Uterus (tissue), 3 donors: ENCODE measurements at regions not wholly inside any gene's neighbourhood (a gene's known extent, or its start where the extent isn't known, plus 50 kb on each side); places are given as distances from the start of the nearest gene placed in this dataset.

Source experiments
- DNase-seq, 2 donors: peaks; one replicate each; pipeline ENCODE4 v3.0.0-alpha.2; 2019 to 2020
- H3K27ac ChIP-seq, 2 donors: fragments of 200-600 bp; sonication (generic); 1 replicate in 1 of 2; 2 replicates in 1 of 2; pipeline ENCODE4 v1.5.1; 2016 to 2018
- H3K27me3 ChIP-seq, 2 donors: fragments of 200-600 bp; sonication (generic); one replicate each; pipeline ENCODE4 v1.5.1; 2018 to 2019; ENCODE audit warnings: control low read depth in 1 of 2
- H3K36me3 ChIP-seq, 2 donors: fragments of 200-600 bp; sonication (generic); one replicate each; pipeline ENCODE4 v1.5.1; 2019; ENCODE audit warnings: control low read depth in 1 of 2
- H3K4me1 ChIP-seq, 2 donors: fragments of 200-600 bp; sonication (generic); one replicate each; pipeline ENCODE4 v1.5.1; 2018 to 2019; ENCODE audit warnings: control low read depth in 1 of 2
- H3K4me3 ChIP-seq, 2 donors: fragments of 200-600 bp; sonication (generic); 1 replicate in 1 of 2; 2 replicates in 1 of 2; pipeline ENCODE4 v1.5.1; 2018 to 2019; ENCODE audit warnings: mild to moderate bottlenecking in 1 of 2
- H3K9me3 ChIP-seq, 2 donors: fragments of 200-600 bp; sonication (generic); one replicate each; pipeline ENCODE4 v1.5.1; 2019; ENCODE audit warnings: control low read depth in 1 of 2
- POLR2A ChIP-seq, 2 donors: fragments of 450-650 bp; IDR thresholded peaks; one replicate each; pipeline ENCODE4 v1.6.1; 2016; ENCODE audit warnings: antibody characterized with exemption in 2 of 2, mild to moderate bottlenecking in 1 of 2, moderate library complexity in 1 of 2
- intact Hi-C: fragments of 100-400 bp; cut with DNase I; formaldehyde crosslinking; loops from one replicate; pipeline ENCODE4 v1.15.1; 2023; ENCODE audit warnings: low total_unique reads
- TF ChIP-seq, protein P1 (sequence below), 4 experiments: fragments of 200-600 bp in 2 of 4; fragments of 450-650 bp in 2 of 4; sonication (generic) in 2 of 4; IDR thresholded peaks; one replicate each; pipeline ENCODE4 v1.5.1; 2016 to 2019; ENCODE audit warnings: antibody characterized with exemption in 4 of 4, mild to moderate bottlenecking in 2 of 4, moderate library complexity in 1 of 4
- donor health status: DM: yes; HTN: yes; CAD: no.

DNA sequence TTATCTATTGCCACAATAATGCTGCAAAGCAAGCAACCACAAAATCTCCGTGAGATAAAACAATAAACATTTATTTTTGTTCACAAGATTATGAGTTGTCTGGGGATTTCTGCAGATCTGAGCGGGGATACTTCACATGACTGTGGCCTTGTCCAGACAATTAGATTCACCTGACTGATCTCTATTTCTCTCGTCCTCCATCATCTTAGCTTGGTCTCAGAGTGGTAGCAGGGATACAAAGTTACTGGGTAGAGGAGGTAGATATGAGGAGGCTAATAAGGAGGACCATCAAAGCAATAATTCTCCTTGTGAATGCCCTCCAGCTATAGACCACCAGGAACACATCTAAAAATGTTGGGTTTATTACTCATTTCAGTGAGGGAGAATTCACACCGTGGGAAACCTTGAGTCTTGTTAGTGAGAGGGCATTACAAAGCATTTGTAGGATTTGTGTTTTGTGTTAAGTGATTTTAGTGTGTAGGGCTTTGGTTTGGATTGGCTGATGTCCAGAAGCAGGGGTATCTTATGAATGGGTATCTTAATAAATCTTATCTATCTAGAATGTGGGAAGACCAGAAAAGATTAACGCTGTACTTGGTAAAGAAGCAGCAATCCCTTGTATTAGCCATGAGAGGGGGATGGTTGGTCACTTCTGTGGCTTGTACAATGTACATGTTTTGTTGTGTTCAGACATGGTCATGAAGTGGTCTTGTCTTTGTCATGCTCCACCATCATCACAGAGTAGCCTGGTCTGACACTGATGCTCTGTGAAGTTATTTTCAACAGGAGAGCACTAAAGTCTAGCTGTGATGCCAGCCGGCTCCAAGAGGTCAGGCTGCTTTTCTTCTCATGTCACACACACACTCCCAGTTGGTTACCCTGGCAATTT is 287.6 kb upstream of the STT3B start:
- no peak overlapping the region for H3K4me3 ChIP-seq
- TF ChIP-seq POLR2A (IDR thresholded peaks at IDR 0.05) = no peak
- no peak for DNase-seq
- H3K27ac ChIP-seq = no peak overlapping the region
- H3K27me3 ChIP-seq = no peaks in the 10 kb centered on the region
- H3K36me3 ChIP-seq = no peaks in the 10 kb centered on the region
- intact Hi-C loops = no loop called here
- no peaks in the 10 kb centered on the region for H3K4me1 ChIP-seq
- H3K9me3 ChIP-seq = no peaks in the 10 kb centered on the region

DNA sequence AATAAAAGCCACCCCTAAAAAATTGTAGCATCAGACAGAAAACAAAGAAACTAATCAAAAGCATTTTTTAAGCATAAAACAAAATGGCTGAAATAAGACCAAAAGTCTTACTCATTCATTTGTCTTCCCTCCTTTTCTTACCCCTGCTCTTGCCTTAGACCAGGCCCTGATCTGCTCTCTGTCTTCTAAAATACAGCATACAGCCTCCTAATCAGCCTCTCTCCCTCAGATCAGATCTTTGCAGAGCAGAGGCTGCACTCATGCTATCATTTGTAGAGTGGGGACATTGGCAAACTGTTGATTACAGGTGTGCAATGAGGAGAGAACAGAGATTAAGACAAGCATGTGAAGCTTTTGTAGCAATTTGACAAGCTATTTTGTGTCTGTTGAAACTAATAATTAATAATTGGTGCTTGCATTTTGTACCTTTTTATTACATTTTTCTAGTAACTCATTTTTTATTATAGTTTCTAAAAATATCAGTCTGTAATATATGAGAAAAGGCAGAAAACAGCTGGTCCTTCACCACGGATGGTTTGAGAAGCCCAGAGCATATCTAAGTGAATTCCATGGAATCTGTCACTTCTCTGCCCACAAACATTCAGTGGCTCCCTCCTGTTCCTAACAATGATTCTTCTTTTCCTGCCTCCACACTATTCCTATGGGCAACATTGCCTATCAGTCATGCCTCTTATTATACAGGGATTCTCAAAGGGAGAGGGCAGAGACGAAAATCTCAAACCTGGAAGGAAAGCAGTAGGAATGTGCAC is 286.2 kb upstream of the STT3B start:
- no peaks in the 10 kb centered on the region for H3K9me3 ChIP-seq
- H3K27me3 ChIP-seq = no peaks in the 10 kb centered on the region
- H3K36me3 ChIP-seq = no peaks in the 10 kb centered on the region
- H3K4me1 ChIP-seq = no peaks in the 10 kb centered on the region
- no peak for DNase-seq
- intact Hi-C loops = no loop called here
- no peak for TF ChIP-seq POLR2A (IDR thresholded peaks at IDR 0.05)
- TF ChIP-seq, protein P1, sequence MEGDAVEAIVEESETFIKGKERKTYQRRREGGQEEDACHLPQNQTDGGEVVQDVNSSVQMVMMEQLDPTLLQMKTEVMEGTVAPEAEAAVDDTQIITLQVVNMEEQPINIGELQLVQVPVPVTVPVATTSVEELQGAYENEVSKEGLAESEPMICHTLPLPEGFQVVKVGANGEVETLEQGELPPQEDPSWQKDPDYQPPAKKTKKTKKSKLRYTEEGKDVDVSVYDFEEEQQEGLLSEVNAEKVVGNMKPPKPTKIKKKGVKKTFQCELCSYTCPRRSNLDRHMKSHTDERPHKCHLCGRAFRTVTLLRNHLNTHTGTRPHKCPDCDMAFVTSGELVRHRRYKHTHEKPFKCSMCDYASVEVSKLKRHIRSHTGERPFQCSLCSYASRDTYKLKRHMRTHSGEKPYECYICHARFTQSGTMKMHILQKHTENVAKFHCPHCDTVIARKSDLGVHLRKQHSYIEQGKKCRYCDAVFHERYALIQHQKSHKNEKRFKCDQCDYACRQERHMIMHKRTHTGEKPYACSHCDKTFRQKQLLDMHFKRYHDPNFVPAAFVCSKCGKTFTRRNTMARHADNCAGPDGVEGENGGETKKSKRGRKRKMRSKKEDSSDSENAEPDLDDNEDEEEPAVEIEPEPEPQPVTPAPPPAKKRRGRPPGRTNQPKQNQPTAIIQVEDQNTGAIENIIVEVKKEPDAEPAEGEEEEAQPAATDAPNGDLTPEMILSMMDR (IDR thresholded peaks at IDR 0.05) = no peak
- no peak overlapping the region for H3K4me3 ChIP-seq
- no peak overlapping the region for H3K27ac ChIP-seq

DNA sequence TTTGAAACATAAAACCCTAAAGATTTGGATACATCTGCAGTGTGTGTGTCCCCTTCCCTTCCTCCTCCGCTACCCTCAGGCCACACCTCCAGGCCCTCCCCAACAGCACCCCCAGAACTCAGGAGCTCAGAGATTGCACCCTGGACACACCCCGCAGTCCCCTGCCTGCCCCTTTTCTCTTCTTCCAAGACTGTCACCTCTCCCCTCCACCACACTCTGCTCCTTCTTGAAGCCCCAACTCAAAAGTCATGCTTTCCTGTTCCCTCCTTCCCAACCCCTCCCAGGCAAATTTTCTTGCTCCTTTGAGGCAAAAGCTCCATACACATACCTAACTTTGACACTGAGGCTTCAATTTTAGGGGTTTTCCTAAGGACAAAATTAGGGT is 285.7 kb upstream of the STT3B start:
- Histone ChIP-seq H3K4me3 (no peak overlapping the region), H3K27ac (no peak overlapping the region), H3K36me3 (no peaks in the 10 kb centered on the region), H3K9me3 (no peaks in the 10 kb centered on the region), H3K27me3 (no peaks in the 10 kb centered on the region), H3K4me1 (no peaks in the 10 kb centered on the region)
- intact Hi-C loops = no loop called here
- no peak for TF ChIP-seq POLR2A (IDR thresholded peaks at IDR 0.05)
- TF ChIP-seq, protein P1 (IDR thresholded peaks at IDR 0.05) = no peak
- no peak for DNase-seq

DNA sequence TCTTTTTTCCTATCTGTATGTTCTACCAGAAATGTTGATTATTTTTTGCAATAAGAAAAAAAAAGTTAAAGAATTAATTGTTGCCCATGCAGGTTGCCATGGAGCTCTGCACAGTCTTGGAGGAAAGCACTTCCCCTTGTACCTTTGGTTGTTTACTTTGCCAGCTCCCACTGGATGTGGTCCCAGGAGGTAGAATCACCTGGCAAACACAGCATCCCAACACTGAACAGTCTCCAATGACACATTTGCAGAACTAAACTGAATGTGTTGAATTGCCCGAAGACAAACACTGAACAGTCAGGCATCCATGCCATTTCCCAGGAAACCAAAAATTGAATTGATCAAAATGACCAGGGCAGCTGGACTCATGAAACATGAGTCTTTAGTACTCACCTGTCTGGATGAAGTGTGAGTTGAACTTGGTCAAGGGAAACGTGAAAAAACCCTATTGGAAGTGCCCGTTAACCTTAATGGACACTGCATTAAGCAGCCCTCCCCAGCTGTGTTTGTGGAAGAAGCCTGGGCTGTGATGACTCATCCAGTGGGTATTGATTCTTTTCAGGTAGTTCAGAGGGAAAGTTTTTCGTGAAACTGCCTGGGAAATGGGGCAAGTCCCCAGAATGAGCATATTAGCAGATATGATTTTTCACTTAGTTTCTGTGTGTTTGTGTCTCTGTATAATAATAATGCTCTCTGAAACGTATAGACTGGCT is 284.7 kb upstream of the STT3B start:
- no peaks in the 10 kb centered on the region for H3K36me3 ChIP-seq
- no peak overlapping the region for H3K4me3 ChIP-seq
- no peak overlapping the region for H3K27ac ChIP-seq
- intact Hi-C loops = no loop called here
- TF ChIP-seq, protein P1 (IDR thresholded peaks at IDR 0.05) = no peak
- TF ChIP-seq POLR2A (IDR thresholded peaks at IDR 0.05) = no peak
- H3K9me3 ChIP-seq = no peaks in the 10 kb centered on the region
- DNase-seq = no peak
- H3K4me1 ChIP-seq = no peaks in the 10 kb centered on the region
- no peaks in the 10 kb centered on the region for H3K27me3 ChIP-seq

DNA sequence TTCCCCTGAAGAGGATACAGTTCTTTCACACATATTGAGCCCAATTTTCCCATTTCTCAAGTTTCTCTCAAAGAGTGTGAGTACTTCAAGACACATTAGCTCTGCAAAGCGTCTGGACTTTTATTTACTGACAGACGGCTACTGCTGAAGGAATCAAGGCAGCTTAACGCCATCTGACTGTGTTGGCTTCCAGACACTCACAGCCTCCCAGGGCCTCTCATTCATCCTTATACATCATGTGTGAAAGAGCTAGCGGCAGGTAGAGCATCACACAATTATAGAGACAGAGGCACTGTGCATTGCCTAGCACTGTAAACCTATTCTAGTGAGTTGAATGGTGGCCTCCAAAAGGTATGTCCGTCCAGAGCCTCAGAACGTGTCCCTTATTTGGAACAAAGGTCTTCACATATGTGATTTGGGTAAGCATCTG is 284.1 kb upstream of the STT3B start:
- intact Hi-C loops = no loop called here
- Histone ChIP-seq H3K9me3 (no peaks in the 10 kb centered on the region), H3K27ac (no peak overlapping the region), H3K36me3 (no peaks in the 10 kb centered on the region), H3K4me3 (no peak overlapping the region), H3K27me3 (no peaks in the 10 kb centered on the region), H3K4me1 (no peaks in the 10 kb centered on the region)
- DNase-seq = no peak
- no peak for TF ChIP-seq POLR2A (IDR thresholded peaks at IDR 0.05)
- TF ChIP-seq, protein P1 (IDR thresholded peaks at IDR 0.05) = no peak
